GM21528 (cell line): ENCODE measurements at regions not wholly inside any gene's neighbourhood (a gene's known extent, or its start where the extent isn't known, plus 50 kb on each side); places are given as distances from the start of the nearest gene placed in this dataset.
A peak's percentile ranks its signal among the peaks of the same experiment; 100 is the strongest.

Experiments
- ATAC-seq: cut with Tn5 transposase; IDR thresholded peaks from one replicate; pipeline ENCODE4 v1.9.1; 2021; ENCODE audit warnings: mild to moderate bottlenecking, moderate library complexity; ENCODE audit not compliant: unreplicated experiment, low FRiP score

- no peak for ATAC-seq
Measured at GRCh38 chr5:135208555-135208902, 174.5 kb upstream of the PITX1 start.

GRCh38 chr5:135207866-135208265, 173.8 kb upstream of the PITX1 start:
- no peak for ATAC-seq

GRCh38 chr5:135206862-135207261, 172.8 kb upstream of the PITX1 start:
- no peak for ATAC-seq

GRCh38 chr5:135205632-135206349, 171.8 kb upstream of the PITX1 start:
- no peak for ATAC-seq

GRCh38 chr5:135204151-135204600, 170.1 kb upstream of the PITX1 start:
- no peak for ATAC-seq

- no peak for ATAC-seq
Measured at GRCh38 chr5:135203593-135204036, 169.6 kb upstream of the PITX1 start.

- no peak for ATAC-seq
Measured at GRCh38 chr5:135203019-135203418, 169.0 kb upstream of the PITX1 start.

- ATAC-seq, result no peak
Measured at GRCh38 chr5:135199919-135200318, 165.9 kb upstream of the PITX1 start.

- ATAC-seq, result no peak
Measured at GRCh38 chr5:135196483-135196882, 162.5 kb upstream of the PITX1 start.

GRCh38 chr5:135195270-135195608, 161.2 kb upstream of the PITX1 start:
- ATAC-seq, result no peak

- no peak for ATAC-seq
Measured at GRCh38 chr5:135194573-135195269, 160.7 kb upstream of the PITX1 start.

GRCh38 chr5:135194126-135194488, 160.1 kb upstream of the PITX1 start:
- no peak for ATAC-seq

GRCh38 chr5:135193213-135194125, 159.4 kb upstream of the PITX1 start:
- no peak for ATAC-seq

GRCh38 chr5:135192351-135192750, 158.3 kb upstream of the PITX1 start:
- no peak for ATAC-seq

GRCh38 chr5:135191084-135191826, 157.2 kb upstream of the PITX1 start:
- ATAC-seq, result peak; percentile 92

- ATAC-seq, result no peak
Measured at GRCh38 chr5:135190416-135191083, 156.5 kb upstream of the PITX1 start.

- ATAC-seq, result no peak
Measured at GRCh38 chr5:135189024-135189423, 155.0 kb upstream of the PITX1 start.

- ATAC-seq, result no peak
Measured at GRCh38 chr5:135188233-135188914, 154.3 kb upstream of the PITX1 start.
